Muscle of back (tissue), 3 donors: ENCODE measurements at regions not wholly inside any gene's neighbourhood (a gene's known extent, or its start where the extent isn't known, plus 50 kb on each side); places are given as distances from the start of the nearest gene placed in this dataset.
"Not testable (repeated sequence)": the region's sequence is repeated elsewhere in the genome, so short reads cannot be mapped to it uniquely, and the experiment has no call there.

Source experiments
- DNase-seq, 3 donors: peaks; one replicate each; pipeline versions ENCODE4 v3.0.0 to v3.0.0-alpha.2; 2013

GRCh38 chr16:59881376-59881775, 1147.3 kb upstream of the GOT2 start:
- no peak for DNase-seq

GRCh38 chr16:59880611-59881010, 1146.5 kb upstream of the GOT2 start:
- DNase-seq, result no peak

- DNase-seq, result no peak
Measured at GRCh38 chr16:59878999-59879398, 1144.9 kb upstream of the GOT2 start.

- DNase-seq, result peak in 1 of 3 donors; percentile 57
Measured at GRCh38 chr16:59878479-59878878, 1144.4 kb upstream of the GOT2 start.

- DNase-seq, result peak; percentile 48 to 84 (median 49)
Measured at GRCh38 chr16:59864981-59865666, 1131.0 kb upstream of the GOT2 start.

- peak in 2 of 3 donors; percentile 42 to 66 for DNase-seq
Measured at GRCh38 chr16:59859676-59860402, 1125.7 kb upstream of the GOT2 start.

GRCh38 chr16:59854846-59855439, 1120.8 kb upstream of the GOT2 start:
- no peak for DNase-seq

- DNase-seq, result no peak
Measured at GRCh38 chr16:59849716-59850115, 1115.6 kb upstream of the GOT2 start.

- peak; percentile 36 to 60 (median 38) for DNase-seq
Measured at GRCh38 chr16:59848296-59848695, 1114.2 kb upstream of the GOT2 start.

GRCh38 chr16:59840169-59840568, 1106.1 kb upstream of the GOT2 start:
- peak in 1 of 3 donors; percentile 21 for DNase-seq

GRCh38 chr16:59826767-59827166, 1092.7 kb upstream of the GOT2 start:
- no peak for DNase-seq

GRCh38 chr16:59809488-59809887, 1075.4 kb upstream of the GOT2 start:
- DNase-seq, result not testable (repeated sequence)

- peak in 1 of 3 donors; percentile 17 for DNase-seq
Measured at GRCh38 chr16:59783191-59783590, 1049.1 kb upstream of the GOT2 start.

- DNase-seq, result no peak
Measured at GRCh38 chr16:59773330-59773729, 1039.2 kb upstream of the GOT2 start.

- peak in 1 of 3 donors; percentile 25 for DNase-seq
Measured at GRCh38 chr16:59759296-59759695, 1025.2 kb upstream of the GOT2 start.

- no peak for DNase-seq
Measured at GRCh38 chr16:59758848-59759247, 1024.7 kb upstream of the GOT2 start.

- no peak for DNase-seq
Measured at GRCh38 chr16:59754854-59755253, 1020.7 kb upstream of the GOT2 start.

- DNase-seq, result no peak
Measured at GRCh38 chr16:59749662-59750336, 1015.7 kb upstream of the GOT2 start.

- DNase-seq, result no peak
Measured at GRCh38 chr16:59748531-59748930, 1014.4 kb upstream of the GOT2 start.

GRCh38 chr16:59743504-59743903, 1009.4 kb upstream of the GOT2 start:
- DNase-seq, result no peak

- DNase-seq, result no peak
Measured at GRCh38 chr16:59740858-59741257, 1006.7 kb upstream of the GOT2 start.

- DNase-seq, result no peak
Measured at GRCh38 chr16:59737274-59737673, 1003.2 kb upstream of the GOT2 start.
